GM12878 (cell line): ENCODE measurements at regions not wholly inside any gene's neighbourhood (a gene's known extent, or its start where the extent isn't known, plus 50 kb on each side); places are given as distances from the start of the nearest gene placed in this dataset.

ENCODE experiments used
- ATAC-seq: fragments of 200-7000 bp; cut with Tn5 transposase; 3 replicates; pipeline ENCODE4 v1.9.1; 2020; ENCODE audit warnings: mild to moderate bottlenecking, moderate library complexity
- BruUV-seq: library from RNA; stranded (reverse); fragments of 400-500 nt; replicated peaks from 2 replicates; lab custom pipeline; 2021; lab: Mats Ljungman, UMichigan
- CTCF ChIA-PET: fragments of 300-600 bp; sonication (Branson Sonifier 250); formaldehyde crosslinking; extraction: SDS; loops from one replicate; lab custom pipeline; 2021; ENCODE audit warnings: inconsistent platforms; lab: Yijun Ruan, JAX
- POLR2A ChIA-PET: fragments of 350-600 bp; formaldehyde crosslinking; extraction: SDS; loops from one replicate; lab custom pipeline; 2021; ENCODE audit warnings: inconsistent platforms; lab: Charles Lee
- RAD21 ChIA-PET: fragments of 300-600 bp; sonication (Branson Sonifier 250); formaldehyde crosslinking; loops from one replicate; lab custom pipeline; 2023; ENCODE audit warnings: antibody characterized with exemption; ENCODE audit not compliant: unreplicated experiment; lab: Charles Lee
- SMC1A ChIA-PET: fragments of 300-600 bp; sonication (Branson Sonifier 250); formaldehyde crosslinking; loops from one replicate; lab custom pipeline; 2023; ENCODE audit not compliant: unreplicated experiment, uncharacterized antibody; lab: Charles Lee
- DNase-seq: peaks from one replicate; pipeline ENCODE4 v3.0.0-alpha.2; 2011; ENCODE audit warnings: low read depth, low spot score
- FAIRE-seq: peaks from 3 replicates; lab custom pipeline; 2011; peaks lifted over from hg19 to GRCh38; lab: Jason Lieb, UNC
- H2AFZ ChIP-seq: 2 replicates; pipeline ENCODE4 v1.6.0; 2011; ENCODE audit warnings: low read depth, low read length, control low read depth; ENCODE audit not compliant: control insufficient read depth
- H3K27ac ChIP-seq: 2 replicates; pipeline ENCODE4 v1.5.1; 2011; ENCODE audit warnings: control low read depth; ENCODE audit not compliant: control insufficient read depth, insufficient read depth
- H3K27me3 ChIP-seq, 2 experiments: replicated peaks in 1 of 2; 2 replicates each; pipeline versions ENCODE4 v1.6.0 to v1.6.1; 2011; ENCODE audit warnings: low read length in 1 of 2; ENCODE audit not compliant: control insufficient read depth in 2 of 2, insufficient read depth in 2 of 2
- H3K36me3 ChIP-seq, 2 experiments: 2 replicates each; pipeline ENCODE4 v1.5.1; 2011; ENCODE audit warnings: low read length in 1 of 2; ENCODE audit not compliant: control insufficient read depth in 2 of 2, insufficient read depth in 2 of 2
- H3K4me1 ChIP-seq: 2 replicates; pipeline ENCODE4 v1.6.1; 2011; ENCODE audit warnings: mild to moderate bottlenecking, low read length, moderate library complexity, mixed read lengths; ENCODE audit not compliant: control insufficient read depth, insufficient read depth
- H3K4me2 ChIP-seq: 2 replicates; pipeline ENCODE4 v1.6.0; 2011; ENCODE audit warnings: control low read depth; ENCODE audit not compliant: control insufficient read depth, insufficient read depth
- H3K4me3 ChIP-seq: fragments of 200-600 bp; sonication (generic); 2 replicates; pipeline ENCODE4 v1.5.1; 2016
- H3K79me2 ChIP-seq: 2 replicates; pipeline ENCODE4 v1.6.0; 2011; ENCODE audit warnings: low read length; ENCODE audit not compliant: control insufficient read depth, insufficient read depth
- H3K9ac ChIP-seq: 2 replicates; pipeline ENCODE4 v1.8.0; 2011; ENCODE audit warnings: low read length, control low read depth, mixed read lengths; ENCODE audit not compliant: control insufficient read depth, insufficient read depth
- H3K9me3 ChIP-seq: replicated peaks from 3 replicates; pipeline ENCODE4 v1.5.1; 2011; ENCODE audit warnings: mild to moderate bottlenecking, low read length; ENCODE audit not compliant: control insufficient read depth, insufficient read depth
- H4K20me1 ChIP-seq: 2 replicates; pipeline ENCODE4 v1.6.0; 2011; ENCODE audit not compliant: control insufficient read depth, insufficient read depth
- DPF2 ChIP-seq: fragments of 450-650 bp; IDR thresholded peaks from 2 replicates; pipeline ENCODE4 v1.6.1; 2017; ENCODE audit warnings: mild to moderate bottlenecking
- FOXK2 ChIP-seq: fragments of 450-650 bp; IDR thresholded peaks from 2 replicates; pipeline ENCODE4 v1.6.1; 2017; ENCODE audit warnings: mild to moderate bottlenecking, moderate library complexity
- HDAC6 ChIP-seq: fragments of 200-600 bp; sonication (generic); IDR thresholded peaks from one replicate; pipeline ENCODE4 v1.8.0; 2017; ENCODE audit warnings: antibody characterized with exemption; ENCODE audit not compliant: unreplicated experiment
- JUND ChIP-seq: IDR thresholded peaks from 2 replicates; pipeline ENCODE4 v1.6.1; 2012; ENCODE audit warnings: low read depth, mild to moderate bottlenecking, low read length, improper control_type of control experiment, moderate library complexity
- SMARCA5 ChIP-seq: fragments of 450-650 bp; IDR thresholded peaks from 2 replicates; pipeline ENCODE4 v1.6.1; 2017; ENCODE audit warnings: mild to moderate bottlenecking
- SPI1 ChIP-seq: IDR thresholded peaks from 2 replicates; pipeline ENCODE4 v1.6.1; 2011; ENCODE audit warnings: low read depth, mild to moderate bottlenecking, low read length, moderate library complexity, borderline replicate concordance; ENCODE audit not compliant: insufficient read depth
- ZBTB11 ChIP-seq: fragments of 450-650 bp; formaldehyde crosslinking; IDR thresholded peaks from 2 replicates; pipeline ENCODE4 v1.5.0; 2022; ENCODE audit warnings: mild to moderate bottlenecking, missing genetic modification characterization
- WGBS: methylation state at CpG from one replicate; pipeline ENCODE4 v1.1.6; 2016; ENCODE audit warnings: low lambda C conversion rate; ENCODE audit not compliant: insufficient replicate concordance, insufficient coverage; ENCODE audit errors: missing lambda C conversion rate; 5-methylcytosine and 5-hydroxymethylcytosine counted together
- in situ Hi-C: fragments of 300-500 bp; cut with MboI; formaldehyde crosslinking; loops from 9 replicates; pipeline ENCODE4 v1.14.3; 2018; ENCODE audit warnings: mixed read lengths
- intact Hi-C: fragments of 100-400 bp; cut with micrococcal nuclease; formaldehyde crosslinking; loops from one replicate; pipeline ENCODE4 v1.14.2; 2022; ENCODE audit not compliant: unreplicated experiment

GRCh38 chr5:143600396-143601075 lies 197.1 kb upstream of the NR3C1 start:
- RAD21 ChIA-PET = no interaction called here

More at GRCh38 chr5:143600396-143601075, 197.1 kb upstream of the NR3C1 start:
- no peak for DNase-seq
- Histone ChIP-seq H3K4me2 (no peak overlapping the region), H3K4me3 (no peak overlapping the region), H4K20me1 (no peaks in the 10 kb centered on the region), H3K79me2 (no peaks in the 10 kb centered on the region), H3K4me1 (peaks cover 10% of the 10 kb centered on the region), H3K27me3 (no peaks in the 10 kb centered on the region), H3K36me3 (no peaks in the 10 kb centered on the region), H3K27ac (no peak overlapping the region), H3K9me3 (no peaks in the 10 kb centered on the region; the same call in 2 of the 3 replicates), H2AFZ (no peak overlapping the region), H3K9ac (no peak overlapping the region)
- ChIA-PET SMC1A (interaction anchor here (1.2 kb wide), 1 partner anchor 86 kb away, joined by 5 read pairs; no protein-coding TSS in a partner anchor), POLR2A (no interaction called here), CTCF (no interaction called here)
- no TSS peak for BruUV-seq
- intact Hi-C loops = loop anchor here (10.0 kb wide), 1 partner anchor 596 kb away; no protein-coding TSS in a partner anchor
- no peak for ATAC-seq
- in situ Hi-C loops = no loop called here
- no peak for FAIRE-seq
- TF ChIP-seq DPF2 = no peak
- TF ChIP-seq SPI1 = no peak
- TF ChIP-seq SMARCA5 = no peak
- TF ChIP-seq ZBTB11 = no peak
- TF ChIP-seq FOXK2 = no peak
- no peak for TF ChIP-seq HDAC6
- TF ChIP-seq JUND = no peak
- 97% methylated on average over 6 of the region's 6 CpGs for WGBS
